ENCODE measurements at regions not wholly inside any gene's neighbourhood (a gene's known extent, or its start where the extent isn't known, plus 50 kb on each side); places are given as distances from the start of the nearest gene placed in this dataset.
A peak's percentile ranks its signal among the peaks of the same experiment; 100 is the strongest.

DNA sequence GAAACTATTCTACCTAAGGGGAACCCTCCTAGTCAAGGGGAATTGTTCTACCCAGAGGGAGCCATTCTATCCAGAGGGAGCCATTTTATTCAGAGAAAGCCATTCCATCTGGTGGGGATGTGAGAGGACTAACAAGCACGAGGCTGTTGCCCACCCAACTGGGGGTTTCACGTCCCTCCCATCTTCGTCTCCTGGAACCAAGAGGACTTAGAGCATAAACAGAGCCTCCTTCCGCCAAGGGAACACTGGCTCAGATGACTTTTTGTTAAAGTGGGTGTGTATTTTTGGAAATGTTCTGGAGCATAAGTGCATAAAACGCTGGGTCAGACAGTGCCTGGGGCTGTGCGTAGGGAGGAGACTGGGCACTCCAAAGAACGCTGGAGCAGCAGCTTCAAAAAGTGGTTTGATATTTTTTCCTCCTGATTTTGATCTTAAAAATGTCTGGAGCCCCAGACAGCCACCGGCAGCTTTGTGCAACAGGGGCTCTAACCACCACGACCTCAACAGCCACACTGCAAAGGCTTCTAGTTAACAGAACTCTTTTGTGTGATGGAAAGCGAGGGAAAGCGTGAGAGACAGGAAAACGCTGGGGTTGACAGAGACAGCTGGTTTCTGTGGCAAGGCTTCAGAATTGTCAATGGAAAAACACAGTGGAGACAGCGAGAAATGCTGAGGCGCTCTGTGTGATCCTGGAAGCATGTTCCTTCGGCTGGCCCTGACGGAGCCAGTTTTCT lies 363.6 kb upstream of the CAMK1G start:
- Histone ChIP-seq H2AFZ (ENCODE audit: low read depth, low read length) (no peak overlapping the region), H3K9me3 (ENCODE audit: low read length) (no peaks in the 10 kb centered on the region), H3K27me3 (ENCODE audit: insufficient read depth, low read depth, low read length) (no peaks in the 10 kb centered on the region), H3K36me3 (ENCODE audit: insufficient read depth, low read length) (no peaks in the 10 kb centered on the region), H3F3A (ENCODE audit: insufficient read depth, low read length, poor library complexity, severe bottlenecking) (no peaks in the 10 kb centered on the region), H3K79me2 (replicated peaks; ENCODE audit: insufficient read depth, low read length) (no peaks in the 10 kb centered on the region), H3K9ac (ENCODE audit: low read length) (no peak overlapping the region), H4K20me1 (ENCODE audit: insufficient read depth) (no peaks in the 10 kb centered on the region), H3K4me2 (ENCODE audit: low read length) (no peak overlapping the region), H3K27ac (ENCODE audit: low read length) (no peak overlapping the region), H3K4me3 (ENCODE audit: low read length) (no peak overlapping the region), H3K9me2 (ENCODE audit: insufficient read depth, low read length) (no peaks in the 10 kb centered on the region)
- no peak for TF ChIP-seq TAF1 (IDR thresholded peaks at IDR 0.05; ENCODE audit: low read depth)
- TF ChIP-seq EP300 (conservative IDR thresholded peaks at IDR 0.05; ENCODE audit: poor library complexity, severe bottlenecking) = no peak
- no peak for TF ChIP-seq RAD21 (conservative IDR thresholded peaks at IDR 0.05)
- TF ChIP-seq, protein P1, sequence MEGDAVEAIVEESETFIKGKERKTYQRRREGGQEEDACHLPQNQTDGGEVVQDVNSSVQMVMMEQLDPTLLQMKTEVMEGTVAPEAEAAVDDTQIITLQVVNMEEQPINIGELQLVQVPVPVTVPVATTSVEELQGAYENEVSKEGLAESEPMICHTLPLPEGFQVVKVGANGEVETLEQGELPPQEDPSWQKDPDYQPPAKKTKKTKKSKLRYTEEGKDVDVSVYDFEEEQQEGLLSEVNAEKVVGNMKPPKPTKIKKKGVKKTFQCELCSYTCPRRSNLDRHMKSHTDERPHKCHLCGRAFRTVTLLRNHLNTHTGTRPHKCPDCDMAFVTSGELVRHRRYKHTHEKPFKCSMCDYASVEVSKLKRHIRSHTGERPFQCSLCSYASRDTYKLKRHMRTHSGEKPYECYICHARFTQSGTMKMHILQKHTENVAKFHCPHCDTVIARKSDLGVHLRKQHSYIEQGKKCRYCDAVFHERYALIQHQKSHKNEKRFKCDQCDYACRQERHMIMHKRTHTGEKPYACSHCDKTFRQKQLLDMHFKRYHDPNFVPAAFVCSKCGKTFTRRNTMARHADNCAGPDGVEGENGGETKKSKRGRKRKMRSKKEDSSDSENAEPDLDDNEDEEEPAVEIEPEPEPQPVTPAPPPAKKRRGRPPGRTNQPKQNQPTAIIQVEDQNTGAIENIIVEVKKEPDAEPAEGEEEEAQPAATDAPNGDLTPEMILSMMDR (IDR thresholded peaks at IDR 0.05; ENCODE audit: poor library complexity, severe bottlenecking) = no peak
- peak; percentile 17 for TF ChIP-seq POLR2AphosphoS5 (IDR thresholded peaks at IDR 0.05)
- TF ChIP-seq EZH2 (IDR thresholded peaks at IDR 0.05; ENCODE audit: borderline replicate concordance, insufficient read depth, low read length, poor library complexity, severe bottlenecking) = no peak

- Histone ChIP-seq H3F3A (ENCODE audit: insufficient read depth, low read length, poor library complexity, severe bottlenecking) (no peaks in the 10 kb centered on the region), H3K79me2 (replicated peaks; ENCODE audit: insufficient read depth, low read length) (no peaks in the 10 kb centered on the region), H3K9ac (ENCODE audit: low read length) (no peak overlapping the region), H3K27me3 (ENCODE audit: insufficient read depth, low read depth, low read length) (no peaks in the 10 kb centered on the region), H3K27ac (ENCODE audit: low read length) (no peak overlapping the region), H3K4me2 (ENCODE audit: low read length) (no peak overlapping the region), H3K4me3 (ENCODE audit: low read length) (no peak overlapping the region), H3K9me2 (ENCODE audit: insufficient read depth, low read length) (no peaks in the 10 kb centered on the region), H4K20me1 (ENCODE audit: insufficient read depth) (no peaks in the 10 kb centered on the region), H3K9me3 (ENCODE audit: low read length) (no peaks in the 10 kb centered on the region), H3K36me3 (ENCODE audit: insufficient read depth, low read length) (no peaks in the 10 kb centered on the region), H2AFZ (ENCODE audit: low read depth, low read length) (no peak overlapping the region)
- TF ChIP-seq, protein P2, sequence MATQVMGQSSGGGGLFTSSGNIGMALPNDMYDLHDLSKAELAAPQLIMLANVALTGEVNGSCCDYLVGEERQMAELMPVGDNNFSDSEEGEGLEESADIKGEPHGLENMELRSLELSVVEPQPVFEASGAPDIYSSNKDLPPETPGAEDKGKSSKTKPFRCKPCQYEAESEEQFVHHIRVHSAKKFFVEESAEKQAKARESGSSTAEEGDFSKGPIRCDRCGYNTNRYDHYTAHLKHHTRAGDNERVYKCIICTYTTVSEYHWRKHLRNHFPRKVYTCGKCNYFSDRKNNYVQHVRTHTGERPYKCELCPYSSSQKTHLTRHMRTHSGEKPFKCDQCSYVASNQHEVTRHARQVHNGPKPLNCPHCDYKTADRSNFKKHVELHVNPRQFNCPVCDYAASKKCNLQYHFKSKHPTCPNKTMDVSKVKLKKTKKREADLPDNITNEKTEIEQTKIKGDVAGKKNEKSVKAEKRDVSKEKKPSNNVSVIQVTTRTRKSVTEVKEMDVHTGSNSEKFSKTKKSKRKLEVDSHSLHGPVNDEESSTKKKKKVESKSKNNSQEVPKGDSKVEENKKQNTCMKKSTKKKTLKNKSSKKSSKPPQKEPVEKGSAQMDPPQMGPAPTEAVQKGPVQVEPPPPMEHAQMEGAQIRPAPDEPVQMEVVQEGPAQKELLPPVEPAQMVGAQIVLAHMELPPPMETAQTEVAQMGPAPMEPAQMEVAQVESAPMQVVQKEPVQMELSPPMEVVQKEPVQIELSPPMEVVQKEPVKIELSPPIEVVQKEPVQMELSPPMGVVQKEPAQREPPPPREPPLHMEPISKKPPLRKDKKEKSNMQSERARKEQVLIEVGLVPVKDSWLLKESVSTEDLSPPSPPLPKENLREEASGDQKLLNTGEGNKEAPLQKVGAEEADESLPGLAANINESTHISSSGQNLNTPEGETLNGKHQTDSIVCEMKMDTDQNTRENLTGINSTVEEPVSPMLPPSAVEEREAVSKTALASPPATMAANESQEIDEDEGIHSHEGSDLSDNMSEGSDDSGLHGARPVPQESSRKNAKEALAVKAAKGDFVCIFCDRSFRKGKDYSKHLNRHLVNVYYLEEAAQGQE (IDR thresholded peaks at IDR 0.05; ENCODE audit: borderline replicate concordance) = no peak
- TF ChIP-seq RAD21 (conservative IDR thresholded peaks at IDR 0.05) (no peak), SMC3 (conservative IDR thresholded peaks at IDR 0.05; ENCODE audit: poor library complexity) (no peak), POLR2AphosphoS5 (IDR thresholded peaks at IDR 0.05) (no peak), EZH2 (IDR thresholded peaks at IDR 0.05; ENCODE audit: borderline replicate concordance, insufficient read depth, low read length, poor library complexity, severe bottlenecking) (no peak), EP300 (conservative IDR thresholded peaks at IDR 0.05; ENCODE audit: poor library complexity, severe bottlenecking) (no peak), MXI1 (conservative IDR thresholded peaks at IDR 0.05; ENCODE audit: poor library complexity, severe bottlenecking) (no peak), TAF1 (IDR thresholded peaks at IDR 0.05; ENCODE audit: low read depth) (no peak)
- TF ChIP-seq, protein P1 (IDR thresholded peaks at IDR 0.05; ENCODE audit: poor library complexity, severe bottlenecking) = no peak
Observed at GRCh38 chr1:209222826-209223225, 360.7 kb upstream of the CAMK1G start.
